HG03159 (cell line): ENCODE measurements at regions not wholly inside any gene's neighbourhood (a gene's known extent, or its start where the extent isn't known, plus 50 kb on each side); places are given as distances from the start of the nearest gene placed in this dataset.
"Not testable (repeated sequence)": the region's sequence is repeated elsewhere in the genome, so short reads cannot be mapped to it uniquely, and the experiment has no call there.

ENCODE experiments used
- ATAC-seq: cut with Tn5 transposase; IDR thresholded peaks from one replicate; pipeline ENCODE4 v1.9.1; 2021; ENCODE audit warnings: mild to moderate bottlenecking, moderate library complexity; ENCODE audit not compliant: unreplicated experiment

DNA sequence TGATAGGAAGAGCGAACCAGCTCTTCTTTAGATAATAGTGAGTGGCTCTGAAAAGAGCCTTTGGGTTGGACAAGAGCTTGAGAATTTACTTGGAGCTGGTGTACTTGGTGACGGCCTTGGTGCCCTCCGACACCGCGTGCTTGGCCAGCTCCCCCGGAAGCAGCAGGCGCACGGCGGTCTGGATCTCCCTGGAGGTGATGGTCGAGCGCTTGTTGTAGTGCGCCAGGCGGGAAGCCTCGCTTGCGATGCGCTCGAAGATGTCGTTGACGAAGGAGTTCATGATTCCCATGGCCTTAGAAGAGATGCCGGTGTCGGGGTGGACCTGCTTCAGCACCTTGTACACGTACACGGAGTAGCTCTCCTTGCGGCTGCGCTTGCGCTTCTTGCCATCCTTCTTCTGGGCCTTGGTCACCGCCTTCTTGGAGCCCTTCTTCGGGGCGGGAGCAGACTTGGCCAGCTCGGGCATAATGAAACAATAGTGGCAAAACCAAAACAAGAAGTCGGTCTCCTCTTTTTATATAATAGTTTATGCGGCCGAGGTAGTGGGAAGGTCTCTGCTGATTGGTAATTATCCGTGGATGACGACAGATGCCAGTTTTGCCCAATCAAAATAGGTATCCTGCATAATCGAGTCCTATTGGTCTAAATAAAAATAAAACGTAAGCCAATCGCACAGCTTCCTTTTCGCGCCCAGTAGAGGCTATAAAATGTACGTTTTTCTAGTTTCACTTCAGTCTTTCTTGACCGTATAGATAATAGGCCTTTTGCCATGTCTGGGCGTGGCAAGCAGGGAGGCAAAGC, 104.6 kb downstream of the OR2B2 start:
- ATAC-seq = peak; percentile 61

DNA sequence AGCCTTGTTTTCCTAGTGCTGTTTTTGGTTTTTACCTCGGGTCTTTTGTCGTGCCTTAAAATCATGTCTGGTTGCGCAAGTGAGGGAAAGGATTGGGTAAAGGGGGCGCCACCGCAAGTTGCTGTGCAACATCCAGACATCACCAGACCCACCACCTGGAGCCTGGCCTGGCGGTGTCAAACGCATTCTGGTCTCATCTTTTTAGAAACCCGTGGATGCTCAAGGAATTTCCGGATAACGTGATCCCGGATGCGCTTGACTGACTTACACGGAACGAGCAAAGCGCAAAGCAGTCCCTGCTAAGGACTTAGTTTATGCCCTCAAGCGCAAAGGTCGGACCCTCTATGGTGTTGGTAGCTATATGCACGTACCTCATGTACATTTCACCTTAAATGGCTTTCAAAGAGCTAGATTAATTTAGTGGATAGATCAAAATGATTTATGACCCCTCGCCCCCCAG, 105.2 kb downstream of the OR2B2 start:
- no peak for ATAC-seq

DNA sequence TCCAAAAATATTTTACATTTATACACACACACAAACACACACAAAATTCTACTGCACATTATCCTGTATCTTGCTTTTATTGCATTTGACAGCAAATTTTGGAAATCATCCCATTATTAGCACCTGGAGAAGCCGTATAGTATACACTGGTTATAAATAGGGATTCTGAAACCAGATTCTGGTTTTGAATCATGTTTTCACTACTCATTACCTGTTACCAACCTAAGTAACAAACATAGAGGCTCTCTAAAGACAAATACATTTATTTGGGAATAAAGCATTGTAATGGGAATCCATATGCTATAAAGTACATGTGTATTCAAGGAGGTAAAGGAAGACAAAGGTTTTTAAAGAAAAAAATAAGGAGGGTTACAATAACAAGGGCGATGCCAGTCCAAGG, 106.8 kb downstream of the OR2B2 start:
- no peak for ATAC-seq

DNA sequence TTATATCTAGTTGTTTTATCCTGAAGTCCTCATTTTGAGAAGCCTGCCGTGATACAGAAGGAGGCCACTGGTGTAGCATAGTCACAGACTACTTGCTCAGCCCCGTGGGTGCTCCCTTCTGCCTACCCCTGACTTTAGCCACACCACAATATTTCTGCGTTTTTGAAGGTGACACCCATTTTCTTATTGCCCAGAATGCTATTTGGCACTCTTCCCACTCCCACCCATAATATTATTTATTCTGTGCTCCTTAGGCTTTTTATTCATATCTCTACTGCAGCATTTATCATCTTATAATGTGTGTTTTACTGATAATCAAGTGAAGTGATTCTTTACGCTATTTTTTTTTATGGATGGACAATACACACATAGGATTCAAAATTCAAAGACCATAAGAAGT, 107.3 kb downstream of the OR2B2 start:
- ATAC-seq = no peak

DNA sequence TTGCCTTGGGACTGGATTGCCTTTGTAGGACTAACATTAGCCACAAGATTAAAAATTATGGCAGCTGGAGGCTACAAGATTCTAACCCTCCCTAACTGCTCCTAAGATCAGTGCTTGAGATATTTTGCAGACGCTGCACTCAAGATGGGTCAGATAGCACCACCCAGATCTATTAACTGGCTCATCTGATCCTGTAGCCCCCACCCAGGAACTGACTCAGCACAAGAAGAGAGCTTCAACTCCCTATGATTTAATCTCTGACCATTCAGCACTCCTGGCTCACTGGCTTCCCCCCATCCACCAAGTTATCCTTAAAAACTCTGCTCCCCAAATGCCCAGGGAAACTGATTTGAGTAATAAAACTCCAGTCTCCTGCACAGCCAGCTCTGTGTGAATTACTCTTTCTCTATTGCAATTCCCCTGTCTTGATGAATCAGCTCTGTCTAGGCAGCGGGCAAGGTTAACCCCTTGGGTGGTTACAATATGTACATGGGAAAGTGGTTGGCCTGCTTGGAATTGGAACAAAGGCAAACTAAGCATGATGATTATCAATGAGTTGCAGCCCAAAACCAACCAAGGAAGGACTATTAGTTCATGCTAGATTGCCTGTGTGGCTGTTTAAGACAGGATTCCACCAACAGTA, 111.3 kb downstream of the OR2B2 start:
- no peak for ATAC-seq

DNA sequence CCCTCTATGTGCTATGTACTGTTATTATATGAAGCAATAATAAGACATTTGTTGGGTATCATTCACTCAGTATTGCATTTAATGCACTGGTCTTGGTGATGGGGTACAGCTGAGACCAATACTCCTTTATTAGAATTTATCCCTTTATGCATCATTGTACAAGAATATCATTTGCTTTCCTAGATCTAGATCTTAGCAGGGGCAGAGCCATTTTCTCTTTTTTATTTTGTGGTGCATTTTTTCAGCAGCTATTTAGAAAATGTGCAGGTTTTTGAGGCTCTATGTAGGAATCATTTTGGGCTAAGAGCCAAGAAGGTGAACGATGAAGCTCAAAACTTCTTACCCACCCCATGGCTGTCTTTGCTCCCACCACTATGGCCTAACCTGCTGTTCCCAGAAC, 114.2 kb downstream of the OR2B2 start:
- ATAC-seq = no peak

DNA sequence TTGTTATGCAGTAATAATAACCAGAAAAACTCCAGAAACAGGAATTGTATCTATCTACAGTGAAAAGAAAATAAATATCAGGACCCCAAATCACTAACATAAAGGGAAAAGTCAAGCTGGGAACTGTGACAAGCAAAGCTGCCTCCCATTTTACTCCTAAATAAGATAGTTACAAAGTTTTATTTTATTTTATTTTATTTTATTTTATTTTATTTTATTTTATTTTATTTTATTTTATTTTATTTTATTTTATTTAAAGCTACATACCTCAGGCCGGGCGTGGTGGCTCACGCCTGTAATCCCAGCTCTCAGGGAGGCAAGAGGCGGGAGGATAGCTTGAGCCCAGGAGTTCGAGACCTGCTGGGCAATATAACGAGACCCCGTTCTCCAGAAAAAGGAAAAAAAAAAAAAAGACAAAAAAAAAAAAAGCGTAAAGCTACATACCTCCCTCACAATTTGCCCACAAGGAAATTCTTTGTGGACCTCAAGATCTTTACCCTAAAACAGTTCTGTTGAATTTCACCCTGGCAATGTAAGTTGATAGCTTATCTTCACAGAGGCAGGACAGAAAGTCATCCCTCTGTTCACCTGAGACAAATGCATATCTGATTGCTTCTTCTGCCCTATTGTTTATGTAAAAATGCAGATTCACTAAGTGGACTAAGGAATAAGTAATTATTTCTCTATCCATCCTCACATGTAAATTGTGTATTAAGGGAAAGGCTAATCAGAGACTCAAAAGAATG, 115.3 kb downstream of the OR2B2 start:
- not testable (repeated sequence) for ATAC-seq

DNA sequence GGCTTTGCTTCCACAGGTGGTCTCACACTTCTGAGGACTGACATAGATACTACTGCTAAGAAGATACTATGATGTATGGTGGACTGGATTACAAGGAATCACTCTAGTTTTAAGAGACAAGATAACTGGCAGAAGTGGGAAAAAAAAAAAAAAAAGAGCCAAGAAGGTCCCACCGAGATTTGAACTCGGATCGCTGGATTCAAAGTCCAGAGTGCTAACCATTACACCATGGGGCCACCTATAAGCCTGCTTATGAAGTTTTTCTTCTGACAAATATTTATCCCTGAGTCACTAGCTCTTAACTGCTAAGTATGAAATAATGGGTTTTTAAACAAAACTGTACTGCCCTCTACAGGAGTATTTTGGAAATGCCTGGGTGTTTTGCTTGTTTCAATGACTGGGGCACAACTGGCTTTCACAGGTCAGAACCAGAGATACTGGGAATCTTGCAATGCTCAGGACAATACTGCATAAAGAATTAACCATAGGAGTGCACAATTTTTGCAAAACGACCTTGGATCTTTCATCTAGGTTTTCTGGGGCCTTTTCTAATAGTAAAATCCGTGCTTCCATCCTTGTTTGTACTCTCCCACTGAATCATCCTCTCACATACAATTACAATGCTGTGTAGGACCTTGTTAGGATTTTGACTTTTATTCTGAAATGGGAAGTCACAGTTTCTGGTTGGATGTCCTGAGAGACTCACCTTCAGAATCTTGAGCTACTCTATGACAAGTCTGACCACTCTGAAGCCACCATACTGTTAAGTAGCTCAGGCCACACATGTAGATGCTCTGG, 116.3 kb downstream of the OR2B2 start:
- peak; percentile 47 for ATAC-seq

DNA sequence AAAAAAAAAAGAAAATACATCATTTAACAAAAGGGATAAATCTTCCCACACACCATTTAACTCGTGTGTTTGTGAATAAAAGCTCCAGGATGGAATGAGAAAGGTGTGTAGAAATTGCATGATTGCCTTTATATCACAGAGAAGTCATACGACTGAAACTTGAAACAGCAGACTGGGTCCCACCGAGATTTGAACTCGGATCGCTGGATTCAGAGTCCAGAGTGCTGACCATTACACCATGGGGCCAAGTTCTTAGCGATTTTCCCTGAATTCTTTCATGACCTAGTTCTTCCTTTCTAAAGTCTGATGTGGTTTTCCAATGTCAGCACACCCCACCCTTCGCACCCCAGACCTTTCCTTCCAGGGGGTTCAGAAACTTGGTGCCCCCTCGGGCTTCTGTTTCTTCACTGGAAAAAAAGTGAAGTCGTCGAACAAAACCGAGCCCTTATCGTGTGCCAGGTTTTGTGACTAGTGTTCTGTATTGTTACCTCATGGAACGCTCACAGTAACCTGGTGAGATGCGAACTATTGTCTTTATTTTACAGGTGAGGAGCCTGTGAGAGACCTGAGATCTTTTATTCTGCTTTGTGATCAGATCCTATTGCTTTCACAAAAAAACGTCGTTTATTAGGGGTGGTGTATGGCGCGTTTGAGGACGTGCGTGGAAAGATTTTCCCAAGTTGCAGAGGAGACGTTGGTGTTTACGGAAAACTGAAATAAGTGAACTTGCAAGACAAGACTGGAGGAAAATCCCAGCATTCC, 120.8 kb downstream of the OR2B2 start:
- ATAC-seq = no peak

DNA sequence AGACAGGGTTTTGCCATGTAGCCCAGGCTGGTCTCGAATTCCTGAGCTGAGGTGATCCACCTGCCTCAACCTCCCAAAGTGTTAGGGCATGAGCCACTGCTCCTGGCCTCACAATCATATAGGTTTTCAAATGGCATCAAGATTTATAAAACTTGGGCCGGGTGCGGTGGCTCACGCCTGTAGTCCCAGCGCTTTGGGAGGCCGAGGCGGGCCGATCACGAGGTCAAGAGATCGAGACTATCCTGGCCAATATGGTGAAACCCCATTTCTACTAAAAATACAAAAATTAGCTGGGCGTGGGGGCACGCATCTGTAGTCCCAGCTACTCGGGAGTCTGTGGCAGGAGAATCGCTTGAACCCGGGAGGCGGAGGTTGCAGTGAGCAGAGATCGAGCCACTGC, 123.8 kb downstream of the OR2B2 start:
- ATAC-seq = not testable (repeated sequence)

DNA sequence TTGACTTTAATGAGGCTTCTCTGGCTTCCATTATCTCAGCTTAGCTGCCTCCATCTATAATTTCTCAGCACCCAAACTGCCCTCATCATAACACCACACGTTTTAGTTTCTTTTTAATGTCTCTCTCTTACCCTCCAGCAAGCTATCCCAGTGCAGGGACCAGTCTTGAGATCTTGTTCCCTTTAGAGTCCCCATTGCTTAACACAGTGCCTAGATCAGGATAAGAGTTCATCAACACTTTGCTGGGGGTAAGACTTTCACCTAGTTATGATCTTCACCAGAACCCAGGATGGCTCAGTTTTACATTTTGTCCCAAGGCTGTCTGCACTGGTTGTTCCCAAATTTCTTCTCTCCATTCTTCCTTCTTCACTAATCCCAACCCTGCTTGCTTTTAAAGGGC, 126.1 kb downstream of the OR2B2 start:
- ATAC-seq = no peak

DNA sequence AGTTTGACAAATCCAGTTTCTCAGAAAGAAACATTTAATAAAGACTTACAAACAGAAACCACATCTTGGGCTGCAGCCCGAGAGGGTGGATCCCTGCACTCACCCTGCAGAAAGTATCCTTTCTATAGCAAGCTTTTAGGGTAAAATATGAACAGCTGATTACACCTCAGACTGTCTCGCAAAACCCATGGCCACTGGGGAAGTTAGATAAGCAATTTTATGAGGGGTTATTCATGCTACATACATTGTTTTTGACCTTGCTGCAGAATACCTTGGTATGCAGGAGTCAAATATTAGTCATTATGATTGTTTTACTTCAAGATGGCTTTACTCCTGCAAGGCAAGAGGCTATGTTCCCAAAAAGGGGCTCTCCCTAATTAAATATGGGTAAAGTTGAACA, 126.9 kb downstream of the OR2B2 start:
- no peak for ATAC-seq

DNA sequence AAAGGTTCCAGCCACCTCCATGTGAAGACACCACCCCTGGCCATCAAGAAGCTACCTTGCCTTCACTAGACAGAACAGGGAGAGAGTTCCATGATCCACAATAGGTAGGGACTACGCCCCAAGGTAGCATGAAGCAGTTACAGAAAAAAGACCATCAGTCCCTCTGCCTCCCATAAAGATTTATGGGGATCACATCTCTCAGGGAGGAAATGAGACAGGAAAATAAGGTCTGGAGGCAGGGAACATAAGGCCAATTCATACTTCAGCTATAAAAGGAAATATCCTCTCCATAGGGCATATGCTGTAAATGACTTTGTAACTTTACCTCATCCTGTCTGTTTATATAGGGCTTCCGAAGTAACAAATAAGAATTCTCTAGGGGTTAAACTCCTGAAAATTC, 129.4 kb downstream of the OR2B2 start:
- no peak for ATAC-seq

DNA sequence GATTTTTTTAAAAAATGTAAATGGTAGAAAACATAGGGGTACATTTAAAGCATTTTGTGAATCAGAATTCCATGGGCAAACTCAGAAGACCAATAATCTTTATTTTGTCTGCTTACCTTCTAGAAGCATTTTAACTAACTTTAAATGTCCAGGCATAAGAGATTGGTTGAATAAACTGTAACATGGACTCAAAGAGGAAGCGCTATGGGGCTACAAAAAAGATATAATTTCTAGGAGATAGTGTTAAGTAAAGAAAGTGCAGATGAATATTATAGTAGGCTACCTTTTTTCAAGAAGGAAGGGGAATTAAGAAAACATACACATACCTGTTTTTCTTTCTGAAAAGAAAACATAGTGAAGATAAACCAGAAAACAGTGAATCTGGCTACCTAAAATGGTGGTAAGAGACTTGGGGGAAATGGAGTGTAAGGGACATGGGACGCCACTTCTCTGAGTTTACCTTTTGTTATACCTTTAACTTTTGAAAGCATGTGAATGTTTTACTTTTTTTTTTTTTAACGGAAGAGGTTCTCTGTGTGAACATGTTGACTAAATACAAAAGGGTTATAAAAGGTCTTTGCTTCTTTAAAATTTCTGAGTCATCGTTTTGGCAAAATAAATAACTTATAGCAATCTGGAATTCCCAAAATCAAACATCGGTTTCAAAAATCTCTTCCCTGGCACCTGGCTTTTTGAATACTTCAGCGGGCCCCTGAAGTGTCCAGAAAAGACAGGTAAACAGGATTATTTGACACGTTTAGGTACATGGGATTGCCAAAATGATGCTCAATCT, 133.4 kb downstream of the OR2B2 start:
- ATAC-seq = no peak

DNA sequence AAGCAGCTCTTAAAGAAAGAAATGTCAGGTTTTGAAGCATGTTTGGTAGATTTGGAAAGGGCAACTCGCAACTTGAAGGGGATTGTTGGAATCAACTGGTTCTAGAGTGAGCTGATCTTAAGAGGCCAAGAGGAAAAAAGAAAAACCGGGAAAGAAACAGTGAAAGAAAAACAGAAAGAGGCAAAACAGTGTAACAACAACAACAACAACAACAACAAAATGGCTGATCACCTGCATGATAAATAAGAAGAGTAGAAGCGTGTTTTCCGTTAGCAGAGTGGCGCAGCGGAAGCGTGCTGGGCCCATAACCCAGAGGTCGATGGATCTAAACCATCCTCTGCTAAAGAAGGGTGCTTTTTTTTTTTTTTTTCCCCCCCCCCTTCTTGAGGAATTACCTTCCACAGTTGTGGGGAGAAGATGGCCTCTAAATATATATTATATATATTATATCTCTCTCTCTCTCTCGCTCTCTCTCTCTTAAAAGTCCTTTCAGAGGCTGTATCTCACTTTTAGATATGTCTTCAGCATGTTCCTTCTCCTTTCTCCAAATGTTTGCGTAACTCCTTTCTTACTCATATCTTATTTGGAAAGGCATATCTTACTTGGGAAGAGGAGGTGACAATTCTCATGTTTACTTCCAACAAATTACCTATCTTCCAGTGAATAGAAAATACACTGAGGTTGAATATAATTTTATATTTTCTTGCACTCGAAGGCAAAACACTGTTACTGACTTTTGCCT, 134.4 kb downstream of the OR2B2 start:
- no peak for ATAC-seq

DNA sequence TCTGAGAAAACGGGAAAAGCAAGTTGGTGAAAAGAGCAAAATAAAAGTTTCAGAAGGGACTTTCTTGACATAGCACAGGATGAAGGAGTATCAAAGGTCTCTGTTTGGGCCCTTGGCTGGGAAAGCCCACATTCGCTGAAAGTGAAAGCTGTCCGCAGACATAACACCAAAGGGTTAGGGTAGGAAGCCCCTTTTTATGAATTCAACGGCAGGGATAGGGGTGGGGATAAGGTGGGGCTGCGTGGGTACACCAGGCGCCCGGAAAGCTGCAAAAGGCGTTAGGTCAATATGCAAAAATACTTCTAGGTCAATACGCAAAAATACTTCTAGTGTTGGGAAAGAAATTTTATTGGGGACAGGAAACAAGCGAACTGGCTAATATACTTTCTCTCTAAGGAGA, 135.1 kb downstream of the OR2B2 start:
- ATAC-seq = no peak

DNA sequence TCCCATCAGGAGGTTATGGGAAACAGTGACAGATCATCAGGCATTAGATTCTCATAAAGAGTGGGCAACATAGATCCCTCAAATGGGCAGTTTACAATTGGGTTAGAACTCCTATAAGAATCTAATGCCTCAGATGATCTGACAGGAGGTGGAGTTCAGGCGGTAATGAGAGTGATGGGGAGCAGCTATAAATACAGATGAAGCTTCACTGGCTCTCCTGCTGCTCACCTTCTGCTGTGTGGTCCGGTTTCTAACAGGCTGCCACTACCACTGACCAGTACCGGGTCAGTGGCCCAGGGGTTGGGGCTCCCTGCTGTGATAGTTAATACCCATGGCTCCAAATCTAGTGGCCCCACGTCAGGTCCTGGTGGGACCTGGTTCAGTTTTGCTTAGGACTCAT, 135.7 kb downstream of the OR2B2 start:
- no peak for ATAC-seq

DNA sequence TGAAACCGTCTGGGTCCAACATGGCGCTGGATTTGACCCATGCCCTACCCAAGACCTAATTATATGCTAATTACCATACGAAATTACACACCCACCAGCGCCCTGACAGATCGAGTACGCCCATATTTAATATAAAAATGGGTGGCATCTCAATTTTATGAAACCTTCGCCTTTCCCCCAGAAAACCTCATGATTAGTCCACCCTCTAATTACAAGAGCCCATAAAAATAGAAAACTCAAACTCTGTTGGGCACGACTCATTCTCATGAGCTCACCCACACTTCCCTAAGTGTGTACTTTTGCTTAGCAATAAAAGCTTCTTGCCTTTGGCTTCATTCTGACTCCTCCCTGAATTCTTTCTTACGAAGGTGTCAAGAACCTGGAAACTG, 136.4 kb downstream of the OR2B2 start:
- ATAC-seq = no peak
